Ovary (tissue), 7 donors: ENCODE measurements at regions not wholly inside any gene's neighbourhood (a gene's known extent, or its start where the extent isn't known, plus 50 kb on each side); places are given as distances from the start of the nearest gene placed in this dataset.

ENCODE experiments used
- DNase-seq, 5 donors: peaks; one replicate each; pipeline ENCODE4 v3.0.0-alpha.2; 2019 to 2020
- H3K27ac ChIP-seq, 2 donors: fragments of 200-600 bp; one replicate each; pipeline versions ENCODE4 v1.5.1 to v1.8.0; 2019 to 2022
- H3K27me3 ChIP-seq: fragments of 200-600 bp; one replicate; pipeline ENCODE4 v1.8.0; 2022
- H3K36me3 ChIP-seq: fragments of 200-600 bp; sonication (generic); one replicate; pipeline ENCODE4 v1.5.1; 2019
- H3K4me1 ChIP-seq: one replicate; pipeline ENCODE4 v1.8.1; 2013; ENCODE audit warnings: mild to moderate bottlenecking, moderate library complexity; ENCODE audit not compliant: insufficient read depth
- H3K4me3 ChIP-seq: fragments of 200-600 bp; sonication (generic); one replicate; pipeline ENCODE4 v1.5.1; 2017
- H3K9me3 ChIP-seq, 2 donors: fragments of 200-600 bp in 1 of 2; sonication (generic) in 1 of 2; one replicate each; pipeline versions ENCODE4 v1.5.1 to v1.8.1; 2013 to 2019; ENCODE audit warnings: mild to moderate bottlenecking in 1 of 2, moderate library complexity in 1 of 2
- CTCF ChIP-seq, 3 donors: fragments of 450-650 bp in 2 of 3; fragments of 200-600 bp in 1 of 3; IDR thresholded peaks; one replicate each; pipeline versions ENCODE4 v1.5.1 to v1.8.0; 2016 to 2022; ENCODE audit warnings: antibody characterized with exemption in 3 of 3, mild to moderate bottlenecking in 1 of 3
- EP300 ChIP-seq: sonication (generic); formaldehyde crosslinking; IDR thresholded peaks from one replicate; pipeline ENCODE4 v1.6.1; 2017; ENCODE audit warnings: antibody characterized with exemption
- POLR2A ChIP-seq: fragments of 450-650 bp; IDR thresholded peaks from one replicate; pipeline ENCODE4 v1.6.1; 2017; ENCODE audit warnings: antibody characterized with exemption, mild to moderate bottlenecking, moderate library complexity
- WGBS, 3 donors: extraction: QIAGEN DNeasy Blood & Tissue Kit in 1 of 3; methylation state at CpG; one replicate each; pipeline versions ENCODE4 v1.1.5 to v1.1.7; 2013 to 2017; 5-methylcytosine and 5-hydroxymethylcytosine counted together
- intact Hi-C, 4 donors: fragments of 100-400 bp; cut with DNase I; formaldehyde crosslinking; loops; one replicate each; pipeline versions ENCODE4 v1.11.0 to v1.15.1; 2022 to 2023
- donor health status: DM: no; HTN: no; CAD: no; lungs with moderate emphysema.
- donor health status: DM: no; HTN: no; CAD: no.
- donor health status: Bipolar disorder and iron deficiency.
- donor health status: DM: no; HTN: no; CAD: no.
- donor health status: DM: yes; HTN: yes; CAD: no.

- WGBS, 3 donors = 67 to 81% (median 69%) methylated on average over 3 of the region's 3 CpGs
- no peak overlapping the region for H3K27ac ChIP-seq
- intact Hi-C loops = no loop called here
These were observed 682.2 kb upstream of the AMOT start for GRCh38 chrX:113522814-113523213.

GRCh38 chrX:113514906-113515305 is 674.3 kb upstream of the AMOT start:
- H3K27ac ChIP-seq = no peak overlapping the region
- H3K4me3 ChIP-seq = no peak overlapping the region
- WGBS, 3 donors = 9 to 17% (median 14%) methylated on average over 2 of the region's 2 CpGs
- no peaks in the 10 kb centered on the region for H3K9me3 ChIP-seq
- intact Hi-C loops = no loop called here
- H3K36me3 ChIP-seq = no peaks in the 10 kb centered on the region
- H3K27me3 ChIP-seq = no peaks in the 10 kb centered on the region
- H3K4me1 ChIP-seq = no peaks in the 10 kb centered on the region
- TF ChIP-seq POLR2A (no peak), CTCF (IDR thresholded peaks at IDR 0.05) (no peak), EP300 (no peak)
- no peak for DNase-seq

More at GRCh38 chrX:113522814-113523213, 682.2 kb upstream of the AMOT start:
- Histone ChIP-seq H3K27me3 (no peaks in the 10 kb centered on the region), H3K9me3 (no peaks in the 10 kb centered on the region), H3K4me3 (no peak overlapping the region), H3K36me3 (no peaks in the 10 kb centered on the region), H3K4me1 (no peaks in the 10 kb centered on the region)
- TF ChIP-seq CTCF (IDR thresholded peaks at IDR 0.05) (no peak), POLR2A (no peak), EP300 (no peak)
- no peak for DNase-seq

GRCh38 chrX:113512700-113513395 is 672.2 kb upstream of the AMOT start:
- H3K27me3 ChIP-seq = no peaks in the 10 kb centered on the region
- H3K27ac ChIP-seq = no peak overlapping the region
- H3K9me3 ChIP-seq = no peaks in the 10 kb centered on the region
- intact Hi-C loops = no loop called here
- H3K4me1 ChIP-seq = no peaks in the 10 kb centered on the region
- H3K36me3 ChIP-seq = no peaks in the 10 kb centered on the region
- DNase-seq = no peak
- WGBS, 3 donors = 49 to 57% (median 51%) methylated on average over 7 of the region's 7 CpGs
- no peak for TF ChIP-seq CTCF (IDR thresholded peaks at IDR 0.05)
- no peak for TF ChIP-seq POLR2A
- TF ChIP-seq EP300 = no peak
- H3K4me3 ChIP-seq = no peak overlapping the region

- 20 to 31% (median 21%) methylated on average over 1 of the region's 1 CpG for WGBS, 3 donors
- Histone ChIP-seq H3K27me3 (no peaks in the 10 kb centered on the region), H3K9me3 (no peaks in the 10 kb centered on the region), H3K27ac (no peak overlapping the region), H3K4me3 (no peak overlapping the region), H3K36me3 (no peaks in the 10 kb centered on the region), H3K4me1 (no peaks in the 10 kb centered on the region)
- DNase-seq = no peak
- no peak for TF ChIP-seq EP300
- no peak for TF ChIP-seq POLR2A
- no peak for TF ChIP-seq CTCF (IDR thresholded peaks at IDR 0.05)
- intact Hi-C loops = no loop called here
These were observed 670.0 kb upstream of the AMOT start for GRCh38 chrX:113510586-113510985.
